HL-60 (cell line): ENCODE measurements at regions not wholly inside any gene's neighbourhood (a gene's known extent, or its start where the extent isn't known, plus 50 kb on each side); places are given as distances from the start of the nearest gene placed in this dataset.

ENCODE experiments used
- CTCF ChIP-seq: IDR thresholded peaks from one replicate; pipeline ENCODE4 v1.5.1; 2011; ENCODE audit warnings: low read length, control low read depth, inconsistent platforms; ENCODE audit not compliant: insufficient read depth
- GABPA ChIP-seq: IDR thresholded peaks from 2 replicates; pipeline ENCODE4 v1.6.1; 2012; ENCODE audit warnings: low read depth
- POLR2AphosphoS5 ChIP-seq: IDR thresholded peaks from 2 replicates; pipeline ENCODE4 v1.6.1; 2012; ENCODE audit warnings: low read depth
- TF ChIP-seq, protein P1 (sequence below): IDR thresholded peaks from 2 replicates; pipeline ENCODE4 v1.6.1; 2012; ENCODE audit warnings: low read depth; ENCODE audit not compliant: insufficient replicate concordance

DNA sequence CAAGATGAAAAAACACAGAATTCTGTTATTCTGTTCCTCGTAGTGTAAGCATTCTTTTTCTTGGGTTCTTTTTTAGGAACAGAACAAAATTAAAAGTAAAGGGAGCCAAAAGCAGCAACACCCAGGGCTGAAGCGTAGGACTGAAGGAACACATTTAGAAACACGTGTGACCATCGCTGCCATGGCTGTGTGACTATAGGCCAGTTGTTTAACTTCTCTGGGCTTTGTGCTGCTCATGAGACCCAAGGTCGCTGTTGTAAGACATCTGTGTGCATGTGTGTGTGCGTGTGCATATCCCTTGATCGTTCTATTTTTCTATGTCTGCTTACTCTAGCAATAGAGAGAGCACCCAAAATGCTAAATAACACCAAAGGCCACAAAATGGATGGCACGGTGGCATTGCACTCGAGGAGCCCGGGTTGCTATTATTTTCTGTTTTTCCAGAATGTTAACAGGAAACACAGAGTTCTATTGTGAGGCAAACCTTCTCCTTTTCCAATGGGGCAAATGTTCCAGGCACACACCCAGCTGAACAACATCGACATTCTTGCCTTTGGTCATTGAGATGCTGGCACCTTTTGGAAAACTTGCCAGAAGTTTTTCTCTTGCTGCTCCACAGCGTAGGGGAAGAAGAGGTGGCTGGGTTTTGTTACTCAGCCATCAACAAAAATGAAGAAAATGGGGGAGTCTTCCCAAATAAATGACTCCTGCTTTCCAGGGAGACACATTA, 267.8 kb upstream of the ECI2 start:
- TF ChIP-seq POLR2AphosphoS5 (no peak), CTCF (no peak), GABPA (no peak)
- TF ChIP-seq, protein P1, sequence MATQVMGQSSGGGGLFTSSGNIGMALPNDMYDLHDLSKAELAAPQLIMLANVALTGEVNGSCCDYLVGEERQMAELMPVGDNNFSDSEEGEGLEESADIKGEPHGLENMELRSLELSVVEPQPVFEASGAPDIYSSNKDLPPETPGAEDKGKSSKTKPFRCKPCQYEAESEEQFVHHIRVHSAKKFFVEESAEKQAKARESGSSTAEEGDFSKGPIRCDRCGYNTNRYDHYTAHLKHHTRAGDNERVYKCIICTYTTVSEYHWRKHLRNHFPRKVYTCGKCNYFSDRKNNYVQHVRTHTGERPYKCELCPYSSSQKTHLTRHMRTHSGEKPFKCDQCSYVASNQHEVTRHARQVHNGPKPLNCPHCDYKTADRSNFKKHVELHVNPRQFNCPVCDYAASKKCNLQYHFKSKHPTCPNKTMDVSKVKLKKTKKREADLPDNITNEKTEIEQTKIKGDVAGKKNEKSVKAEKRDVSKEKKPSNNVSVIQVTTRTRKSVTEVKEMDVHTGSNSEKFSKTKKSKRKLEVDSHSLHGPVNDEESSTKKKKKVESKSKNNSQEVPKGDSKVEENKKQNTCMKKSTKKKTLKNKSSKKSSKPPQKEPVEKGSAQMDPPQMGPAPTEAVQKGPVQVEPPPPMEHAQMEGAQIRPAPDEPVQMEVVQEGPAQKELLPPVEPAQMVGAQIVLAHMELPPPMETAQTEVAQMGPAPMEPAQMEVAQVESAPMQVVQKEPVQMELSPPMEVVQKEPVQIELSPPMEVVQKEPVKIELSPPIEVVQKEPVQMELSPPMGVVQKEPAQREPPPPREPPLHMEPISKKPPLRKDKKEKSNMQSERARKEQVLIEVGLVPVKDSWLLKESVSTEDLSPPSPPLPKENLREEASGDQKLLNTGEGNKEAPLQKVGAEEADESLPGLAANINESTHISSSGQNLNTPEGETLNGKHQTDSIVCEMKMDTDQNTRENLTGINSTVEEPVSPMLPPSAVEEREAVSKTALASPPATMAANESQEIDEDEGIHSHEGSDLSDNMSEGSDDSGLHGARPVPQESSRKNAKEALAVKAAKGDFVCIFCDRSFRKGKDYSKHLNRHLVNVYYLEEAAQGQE, result no peak
